ENCODE measurements at regions not wholly inside any gene's neighbourhood (a gene's known extent, or its start where the extent isn't known, plus 50 kb on each side); places are given as distances from the start of the nearest gene placed in this dataset.

DNA sequence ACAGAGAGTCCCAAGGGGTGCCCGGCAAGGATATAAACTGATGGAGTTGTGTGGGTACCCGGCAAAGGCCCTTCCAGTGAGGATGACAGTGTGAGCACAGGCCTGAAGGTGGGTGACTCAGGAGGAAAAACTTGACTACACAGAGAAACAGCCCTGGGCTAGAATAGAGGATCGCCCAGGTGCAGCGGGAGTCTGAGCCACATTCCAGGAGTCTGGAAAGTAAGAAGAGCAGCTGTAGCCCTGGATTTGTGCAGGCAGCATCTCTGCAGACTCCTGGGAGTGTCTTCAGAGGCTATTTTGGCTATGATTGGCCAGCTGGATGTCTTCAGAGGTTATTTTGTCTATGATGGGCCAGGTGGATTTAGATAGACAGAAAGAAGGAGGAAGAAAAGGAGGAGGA is 367.6 kb upstream of the MKI67 start:
- DNase-seq (ENCODE audit: low read depth): no peak

GRCh38 chr10:128494665-128495064 is 368.4 kb upstream of the MKI67 start:
- DNase-seq (ENCODE audit: low read depth): no peak

DNA sequence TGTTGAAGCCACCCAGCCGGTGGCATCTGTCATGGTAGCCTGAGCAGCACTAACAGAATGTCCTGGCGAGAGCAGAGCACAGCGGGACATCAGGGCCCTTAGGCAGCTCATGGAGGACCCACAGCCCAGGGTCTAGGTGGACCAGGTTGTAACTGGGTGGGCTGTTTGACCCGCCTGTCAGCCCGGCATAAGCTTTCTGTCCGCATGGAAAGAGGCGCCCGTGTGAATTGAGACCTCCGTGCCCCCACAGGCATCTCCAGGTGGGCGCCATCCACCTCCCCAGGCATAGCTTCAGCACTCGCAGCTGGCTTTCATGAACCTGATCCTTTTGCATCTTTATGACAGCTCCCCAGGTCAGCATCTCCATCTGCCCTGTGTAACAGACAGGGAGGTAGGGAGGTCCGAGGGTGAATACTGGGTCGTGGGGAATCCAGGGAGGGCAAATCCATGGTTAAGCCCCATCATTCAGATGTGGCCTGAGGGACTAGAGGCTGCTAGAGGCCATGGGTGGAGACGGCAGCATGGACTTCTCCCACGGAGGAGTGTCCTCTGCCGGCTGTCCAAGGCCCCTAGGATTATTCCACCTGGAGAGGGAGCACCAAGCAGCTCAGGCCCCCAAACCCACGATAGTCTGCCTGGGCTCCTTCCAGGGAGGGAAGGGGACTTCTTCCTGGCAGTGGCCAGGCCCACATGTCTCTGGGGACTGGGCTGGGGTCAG is 371.6 kb upstream of the MKI67 start:
- DNase-seq (ENCODE audit: low read depth): no peak

DNA sequence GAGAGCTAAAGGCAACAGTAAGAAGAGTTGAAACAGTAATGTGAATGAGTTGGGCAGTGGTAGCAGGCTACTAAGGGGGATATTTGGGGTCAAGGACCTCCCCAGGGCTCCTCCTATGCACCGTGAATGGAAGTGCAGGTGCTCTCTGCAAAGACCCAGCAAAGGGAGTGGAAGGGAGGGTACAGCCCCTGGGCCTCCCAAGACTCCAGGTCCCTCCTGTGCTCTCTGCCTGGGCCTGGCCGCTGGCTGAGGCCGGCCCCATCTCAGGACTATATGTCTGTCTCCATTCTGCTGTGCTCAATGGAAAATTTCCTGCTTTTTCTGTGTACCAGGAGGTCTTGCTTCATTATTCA is 372.1 kb upstream of the MKI67 start:
- DNase-seq (ENCODE audit: low read depth): no peak

DNA sequence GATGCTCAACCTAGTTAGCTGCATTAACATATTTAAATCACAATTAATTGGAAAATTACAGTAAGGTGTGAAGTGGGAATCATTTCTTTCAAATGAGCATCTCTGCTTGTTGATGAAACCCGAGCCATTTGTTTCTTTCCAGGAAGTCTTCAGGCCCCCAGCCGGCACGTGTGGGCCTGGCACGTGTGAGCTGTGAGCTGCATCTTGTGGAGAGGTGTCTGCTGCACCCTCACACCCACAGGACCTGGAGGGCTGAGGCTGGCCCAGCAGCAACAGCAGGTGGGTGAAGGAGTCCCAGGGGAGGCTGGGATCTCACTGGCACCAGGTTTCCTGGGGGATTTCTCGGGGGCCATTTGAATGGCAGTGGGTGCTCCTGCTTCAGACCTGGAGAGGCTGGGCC is 372.5 kb upstream of the MKI67 start:
- DNase-seq (ENCODE audit: low read depth): no peak

DNA sequence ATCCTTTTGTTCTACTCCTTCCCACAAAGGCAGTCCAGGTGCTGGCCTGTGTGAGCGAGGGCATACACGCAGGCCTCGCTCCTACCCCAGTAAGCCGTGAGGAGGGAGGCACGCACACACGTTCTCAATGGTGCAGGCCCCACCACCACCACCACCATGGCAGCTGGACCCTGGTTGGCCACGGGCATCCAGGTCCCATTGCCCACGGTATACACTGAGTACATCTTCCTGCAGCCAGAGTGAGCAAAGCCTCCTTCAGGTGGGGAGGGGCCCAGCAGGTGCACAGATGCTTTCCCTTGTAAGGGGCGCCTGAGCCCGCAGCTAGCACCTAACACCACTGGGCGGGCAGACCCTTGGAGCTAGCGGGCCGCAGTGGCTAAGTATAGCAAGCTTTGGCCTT is 373.3 kb upstream of the MKI67 start:
- no peak for DNase-seq (ENCODE audit: low read depth)

DNA sequence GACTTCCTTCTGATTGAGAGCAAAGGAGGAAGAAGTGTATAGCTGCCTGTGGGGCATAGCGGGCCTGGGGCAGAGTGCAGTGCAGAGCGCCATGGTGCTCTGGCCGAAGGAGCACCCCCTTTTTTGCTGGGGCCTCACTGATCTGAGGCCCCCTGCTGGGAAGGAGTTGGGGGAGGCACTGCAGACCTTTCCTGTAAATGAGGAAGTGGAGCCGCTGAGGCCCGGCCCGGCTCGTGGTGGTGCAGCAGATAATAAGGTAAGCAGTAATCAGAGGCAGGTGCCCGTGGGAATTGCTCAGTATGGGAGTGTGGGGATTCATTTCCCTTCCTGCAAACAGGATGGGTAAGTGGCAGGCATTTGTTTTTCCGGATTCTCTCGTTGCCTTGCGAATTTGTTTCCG is 373.7 kb upstream of the MKI67 start:
- no peak for DNase-seq (ENCODE audit: low read depth)

DNA sequence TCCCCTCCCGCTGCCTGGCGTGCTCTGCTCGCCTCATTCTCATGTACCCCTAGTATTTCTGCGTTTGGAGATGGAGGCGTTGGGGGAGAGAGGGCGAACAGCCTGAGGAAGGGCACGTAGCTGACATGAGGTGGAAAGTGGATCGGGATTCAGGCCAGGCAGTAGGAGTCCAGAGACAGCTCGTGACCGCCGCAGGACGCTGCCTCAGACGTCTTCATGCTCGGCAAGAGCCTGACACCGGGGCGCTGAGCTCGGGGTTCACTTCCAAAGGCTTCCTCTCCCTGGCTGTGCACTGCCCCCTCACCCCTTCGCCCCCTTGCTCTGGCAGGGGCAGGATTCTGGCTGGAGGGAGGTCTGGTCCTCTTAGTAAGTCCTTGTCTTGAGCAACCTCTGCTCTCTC is 374.4 kb upstream of the MKI67 start:
- no peak for DNase-seq (ENCODE audit: low read depth)

DNA sequence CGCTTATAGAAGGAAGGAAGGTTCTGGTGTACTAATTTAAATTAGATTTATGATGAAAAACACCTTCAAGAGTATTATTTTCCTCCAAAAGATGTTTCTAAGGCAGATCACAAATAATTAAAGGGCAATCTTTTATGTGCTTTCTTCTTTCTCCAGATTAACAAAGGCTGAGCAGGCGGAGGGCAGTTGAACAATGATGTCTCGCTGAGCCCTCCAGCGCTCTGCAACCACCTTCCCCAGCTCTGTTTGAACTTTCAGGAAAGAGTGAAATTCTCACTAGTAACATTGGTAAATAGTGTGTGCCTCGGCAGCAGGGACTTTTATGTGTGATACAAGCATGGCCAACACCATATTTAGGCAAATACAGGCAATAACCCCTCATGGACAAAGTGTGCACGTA is 379.1 kb upstream of the MKI67 start:
- no peak for DNase-seq (ENCODE audit: low read depth)

GRCh38 chr10:128506423-128506822 is 380.2 kb upstream of the MKI67 start:
- DNase-seq (ENCODE audit: low read depth): no peak

DNA sequence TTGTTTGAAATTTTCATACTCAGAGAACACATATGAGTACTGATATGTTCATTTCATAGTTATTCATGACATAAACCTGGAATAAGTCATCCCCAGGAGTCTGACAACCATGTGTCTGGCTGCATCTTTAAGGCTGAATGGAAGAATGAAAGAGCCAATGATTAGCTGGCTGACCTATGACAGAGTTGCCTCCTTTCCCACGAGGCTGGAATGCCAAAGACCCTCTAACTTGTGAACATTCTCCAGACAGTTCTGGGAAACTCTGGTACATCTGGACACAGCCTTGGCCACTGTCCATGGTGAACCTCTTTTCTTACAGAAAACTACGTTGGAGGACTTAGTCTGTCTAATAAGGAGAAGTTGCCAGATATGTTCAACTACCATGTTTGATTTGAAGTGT is 380.8 kb upstream of the MKI67 start:
- no peak for DNase-seq (ENCODE audit: low read depth)

DNA sequence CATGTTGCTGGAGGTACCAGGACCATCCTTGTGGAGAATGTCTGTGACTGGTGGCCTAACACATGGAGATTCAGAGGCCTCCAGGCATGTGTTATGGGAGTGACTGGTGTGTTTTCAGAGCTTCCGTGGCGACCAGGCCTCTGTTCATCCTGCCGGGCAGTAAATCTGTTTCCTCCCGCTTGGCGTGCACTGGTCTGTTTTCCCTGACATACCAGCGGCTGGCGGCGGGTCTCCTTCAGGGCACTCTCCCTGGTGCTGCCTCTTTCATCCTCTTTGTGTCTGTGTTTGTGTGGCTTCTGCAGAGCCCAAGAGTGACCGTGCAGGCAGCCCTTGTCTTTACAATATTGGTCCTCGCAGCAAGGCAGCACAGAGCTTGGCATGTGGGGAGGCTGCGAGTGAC is 385.1 kb upstream of the MKI67 start:
- no peak for DNase-seq (ENCODE audit: low read depth)

DNA sequence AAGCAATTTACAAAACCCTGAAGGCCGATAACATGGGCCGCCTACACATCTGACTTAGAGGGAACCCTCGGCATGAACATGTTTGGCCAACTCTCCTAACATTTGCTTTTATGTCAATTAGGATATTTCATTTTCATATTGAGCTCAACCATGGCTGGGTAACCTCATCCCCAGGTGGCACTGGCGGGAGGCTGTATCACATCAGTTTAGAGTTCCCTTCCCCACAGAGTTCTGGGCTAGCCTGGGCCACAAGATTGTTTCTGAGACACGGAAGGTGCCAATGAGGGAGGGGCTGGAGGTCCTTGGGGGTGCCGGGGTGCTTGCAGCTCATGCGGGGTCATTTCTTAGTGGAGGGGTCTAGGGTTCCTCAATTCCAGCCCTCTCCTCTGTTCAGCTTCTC is 386.5 kb upstream of the MKI67 start:
- DNase-seq (ENCODE audit: low read depth): no peak

- DNase-seq (ENCODE audit: low read depth): no peak
These were observed 388.3 kb upstream of the MKI67 start for GRCh38 chr10:128514536-128514935.

GRCh38 chr10:128516180-128516579 is 390.0 kb upstream of the MKI67 start:
- no peak for DNase-seq (ENCODE audit: low read depth)

GRCh38 chr10:128517167-128517566 is 390.9 kb upstream of the MKI67 start:
- no peak for DNase-seq (ENCODE audit: low read depth)

- no peak for DNase-seq (ENCODE audit: low read depth)
These were observed 391.8 kb upstream of the MKI67 start for GRCh38 chr10:128518000-128518399.

DNA sequence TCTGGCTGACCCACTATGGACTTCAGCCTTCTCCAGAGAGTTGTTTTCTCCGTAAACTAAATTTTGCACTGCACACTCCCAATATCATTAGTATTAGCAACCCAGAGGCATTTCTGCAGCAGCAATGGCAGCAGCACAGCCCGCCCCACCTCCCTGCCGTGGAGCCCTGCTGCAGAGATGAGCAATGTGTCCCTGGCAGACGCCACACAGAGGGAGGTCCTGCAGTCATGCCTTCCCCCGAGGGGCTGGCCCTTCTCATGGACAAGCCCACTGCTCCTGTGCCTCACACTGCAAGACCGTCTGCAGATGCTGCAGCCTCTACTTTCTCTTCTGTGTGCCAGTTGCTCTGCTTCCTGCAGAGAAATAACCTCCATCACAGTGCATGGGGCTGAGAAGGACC is 393.4 kb upstream of the MKI67 start:
- no peak for DNase-seq (ENCODE audit: low read depth)

DNA sequence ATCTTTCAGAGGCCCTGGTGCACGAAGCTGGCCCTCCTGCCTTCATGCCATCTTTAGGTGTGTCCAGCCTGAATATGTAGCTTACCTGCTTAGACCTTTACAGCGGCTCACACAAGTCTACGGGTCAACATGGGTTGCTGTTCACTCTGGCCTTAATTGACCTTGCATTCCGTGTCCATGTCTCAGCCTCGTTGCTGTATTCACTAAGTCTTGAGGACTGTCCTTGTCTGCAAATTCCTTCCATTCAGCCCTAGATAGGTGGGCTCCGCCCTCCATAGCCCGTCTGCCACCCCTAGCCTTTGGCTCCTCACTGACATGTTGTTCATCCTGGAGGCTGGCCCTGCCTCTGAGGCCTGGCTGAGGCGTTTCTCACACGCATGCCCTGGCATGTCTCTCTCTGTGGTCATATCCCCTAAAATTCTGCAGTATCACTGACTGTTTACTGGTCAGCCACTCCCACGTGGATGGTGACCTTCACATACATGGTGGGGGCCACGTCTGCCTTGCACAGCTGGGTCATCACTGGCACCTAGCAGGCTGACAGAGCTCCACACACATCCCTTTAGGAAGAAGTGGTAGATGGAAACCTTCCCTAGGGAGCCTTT is 394.1 kb upstream of the MKI67 start:
- no peak for DNase-seq (ENCODE audit: low read depth)

- no peak for DNase-seq (ENCODE audit: low read depth)
These were observed 396.5 kb upstream of the MKI67 start for GRCh38 chr10:128522551-128523308.

GRCh38 chr10:128525444-128525843 is 399.2 kb upstream of the MKI67 start:
- DNase-seq (ENCODE audit: low read depth): no peak

DNA sequence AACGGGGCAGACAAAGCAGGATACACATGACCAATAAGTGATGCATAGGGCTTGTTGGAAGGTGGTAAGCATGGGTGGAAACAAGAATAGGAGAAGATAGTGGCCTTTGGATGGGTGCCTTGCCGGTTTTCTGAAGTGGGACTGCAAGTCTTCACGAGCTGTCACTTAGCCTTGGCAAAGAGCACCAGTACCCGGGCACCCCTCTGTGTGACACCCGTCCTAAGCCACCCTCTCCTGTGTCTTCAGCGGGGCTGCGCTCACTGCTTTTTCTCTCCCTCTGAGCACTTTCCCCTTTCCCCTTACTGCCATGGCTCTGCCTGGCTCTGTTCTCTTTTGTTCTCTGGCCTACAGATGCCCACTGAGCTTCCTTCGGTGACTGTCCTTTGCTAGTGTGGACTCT is 399.7 kb upstream of the MKI67 start:
- DNase-seq (ENCODE audit: low read depth): no peak

GRCh38 chr10:128526791-128527375 is 400.7 kb upstream of the MKI67 start:
- DNase-seq (ENCODE audit: low read depth): no peak
